ENCODE measurements at regions not wholly inside any gene's neighbourhood (a gene's known extent, or its start where the extent isn't known, plus 50 kb on each side); places are given as distances from the start of the nearest gene placed in this dataset.

- no peak for TF ChIP-seq CTCF (IDR thresholded peaks at IDR 0.05)
- H3K4me1 Mint-ChIP-seq (ENCODE audit: low read depth): peaks cover 52% of the 10 kb centered on the region
- H3K27ac Mint-ChIP-seq: peak overlapping the region; percentile 55
- DNase-seq (peak; percentile 26), ATAC-seq (no peak)
- peaks cover 55% of the 10 kb centered on the region for H3K27me3 Mint-ChIP-seq
- intact Hi-C loops (cut with micrococcal nuclease): loop anchor here (10.0 kb wide), 1 partner anchor 236 kb away; no protein-coding TSS in a partner anchor
- peak overlapping the region; percentile 67 for H3K4me3 Mint-ChIP-seq
- peaks cover 7% of the 10 kb centered on the region for H3K36me3 Mint-ChIP-seq (ENCODE audit: low read depth)
- POLR2A ChIA-PET: interaction anchor here (1.0 to 1.3 kb wide), 4 partner anchors 9 to 133 kb away, joined by 3 to 9 read pairs (median 6); partner anchors contain the start of gene TRIM13
- no peaks in the 10 kb centered on the region for H3K9me3 Mint-ChIP-seq
- CTCF ChIA-PET: interaction anchor here (1.2 to 8.2 kb wide), 2 partner anchors 17 to 47 kb away, joined by 3 to 82 read pairs; no protein-coding TSS in a partner anchor
Measured at GRCh38 chr13:50129081-50129705, 113.9 kb downstream of the KCNRG start.

GRCh38 chr13:50129706-50130122 is 114.5 kb downstream of the KCNRG start:
- ChIA-PET CTCF (interaction anchor here (1.2 to 8.2 kb wide), 2 partner anchors 14 to 47 kb away, joined by 4 to 82 read pairs; no protein-coding TSS in a partner anchor), POLR2A (interaction anchor here (1.0 to 1.3 kb wide), 3 partner anchors 9 to 133 kb away, joined by 3 to 9 read pairs (median 4); partner anchors contain the start of gene TRIM13)
- ATAC-seq (no peak), DNase-seq (no peak)
- intact Hi-C loops (cut with micrococcal nuclease): loop anchor here (5.0 to 10.0 kb wide), 2 partner anchors 108 to 235 kb away; no protein-coding TSS in a partner anchor
- Mint-ChIP-seq H3K36me3 (ENCODE audit: low read depth) (peaks cover 7% of the 10 kb centered on the region), H3K27me3 (peaks cover 61% of the 10 kb centered on the region), H3K4me3 (peak overlapping the region; percentile 67), H3K9me3 (no peaks in the 10 kb centered on the region), H3K4me1 (ENCODE audit: low read depth) (peaks cover 52% of the 10 kb centered on the region), H3K27ac (no peak overlapping the region)
- no peak for TF ChIP-seq CTCF (IDR thresholded peaks at IDR 0.05)

- H3K27ac Mint-ChIP-seq: peak overlapping the region; percentile 25
- TF ChIP-seq CTCF (IDR thresholded peaks at IDR 0.05): no peak
- DNase-seq (peak; percentile 40), ATAC-seq (no peak)
- no peaks in the 10 kb centered on the region for H3K9me3 Mint-ChIP-seq
- ChIA-PET POLR2A (interaction anchor here (0.6 to 1.3 kb wide), 7 partner anchors 8 to 392 kb away, joined by 3 to 9 read pairs (median 3); partner anchors contain the start of gene TRIM13), CTCF (interaction anchor here (1.2 to 8.2 kb wide), 2 partner anchors 15 to 48 kb away, joined by 4 to 82 read pairs; no protein-coding TSS in a partner anchor)
- peaks cover 61% of the 10 kb centered on the region for H3K27me3 Mint-ChIP-seq
- peaks cover 52% of the 10 kb centered on the region for H3K4me1 Mint-ChIP-seq (ENCODE audit: low read depth)
- intact Hi-C loops (cut with micrococcal nuclease): loop anchor here (5.0 kb wide), 1 partner anchor 107 kb away; no protein-coding TSS in a partner anchor
- peak overlapping the region; percentile 67 for H3K4me3 Mint-ChIP-seq
- peaks cover 7% of the 10 kb centered on the region for H3K36me3 Mint-ChIP-seq (ENCODE audit: low read depth)
Measured at GRCh38 chr13:50130123-50130946, 115.1 kb downstream of the KCNRG start.

GRCh38 chr13:50131920-50132903 is 117.0 kb downstream of the KCNRG start:
- intact Hi-C loops (cut with micrococcal nuclease): loop anchor here (5.0 kb wide), 1 partner anchor 105 kb away; no protein-coding TSS in a partner anchor
- Mint-ChIP-seq H3K27me3 (peaks cover 60% of the 10 kb centered on the region), H3K4me1 (ENCODE audit: low read depth) (peaks cover 41% of the 10 kb centered on the region), H3K4me3 (no peak overlapping the region), H3K9me3 (no peaks in the 10 kb centered on the region), H3K36me3 (ENCODE audit: low read depth) (peaks cover 1% of the 10 kb centered on the region), H3K27ac (no peak overlapping the region)
- POLR2A ChIA-PET: interaction anchor here (1.6 to 1.7 kb wide), 2 partner anchors 8 to 50 kb away, joined by 4 to 5 read pairs; no protein-coding TSS in a partner anchor
- DNase-seq (peak; percentile 51), ATAC-seq (no peak)
- CTCF ChIA-PET: interaction anchor here (1.4 kb wide), 1 partner anchor 135 kb away, joined by 3 read pairs; the partner anchor contains the start of gene TRIM13
- TF ChIP-seq CTCF (IDR thresholded peaks at IDR 0.05): no peak
